NT2/D1 (cell line): ENCODE measurements at regions not wholly inside any gene's neighbourhood (a gene's known extent, or its start where the extent isn't known, plus 50 kb on each side); places are given as distances from the start of the nearest gene placed in this dataset.

Experiments used
- DNase-seq: peaks from one replicate; pipeline ENCODE4 v3.0.0-alpha.2; 2011; ENCODE audit warnings: low read depth, low spot score
- H3K27me3 ChIP-seq: 2 replicates; pipeline ENCODE4 v1.6.0; 2011; ENCODE audit warnings: mild to moderate bottlenecking; ENCODE audit not compliant: insufficient read length, insufficient read depth
- H3K36me3 ChIP-seq: 2 replicates; pipeline ENCODE4 v1.6.1; 2011; ENCODE audit warnings: mild to moderate bottlenecking, low read length, mixed read lengths; ENCODE audit not compliant: insufficient read depth, insufficient read length
- H3K4me1 ChIP-seq: 2 replicates; pipeline ENCODE4 v1.5.1; 2011; ENCODE audit not compliant: insufficient read depth, insufficient read length
- H3K4me3 ChIP-seq: 2 replicates; pipeline ENCODE4 v1.5.1; 2011; ENCODE audit warnings: low read depth; ENCODE audit not compliant: insufficient read length
- H3K9ac ChIP-seq: 2 replicates; pipeline ENCODE4 v1.6.0; 2011; ENCODE audit warnings: low read depth; ENCODE audit not compliant: insufficient read length
- H3K9me3 ChIP-seq: 2 replicates; pipeline ENCODE4 v1.5.1; 2011; ENCODE audit warnings: mild to moderate bottlenecking, low read length; ENCODE audit not compliant: insufficient read depth
- SUZ12 ChIP-seq: IDR thresholded peaks from 2 replicates; pipeline ENCODE4 v1.6.1; 2011; ENCODE audit not compliant: insufficient read length, insufficient read depth; ENCODE audit errors: extremely low read depth
- YY1 ChIP-seq: IDR thresholded peaks from 2 replicates; pipeline ENCODE4 v1.6.1; 2011; ENCODE audit not compliant: insufficient read length, insufficient read depth
- ZNF274 ChIP-seq: IDR thresholded peaks from 2 replicates; pipeline ENCODE4 v1.6.1; 2011; ENCODE audit warnings: mild to moderate bottlenecking, low read depth, low read length

DNA sequence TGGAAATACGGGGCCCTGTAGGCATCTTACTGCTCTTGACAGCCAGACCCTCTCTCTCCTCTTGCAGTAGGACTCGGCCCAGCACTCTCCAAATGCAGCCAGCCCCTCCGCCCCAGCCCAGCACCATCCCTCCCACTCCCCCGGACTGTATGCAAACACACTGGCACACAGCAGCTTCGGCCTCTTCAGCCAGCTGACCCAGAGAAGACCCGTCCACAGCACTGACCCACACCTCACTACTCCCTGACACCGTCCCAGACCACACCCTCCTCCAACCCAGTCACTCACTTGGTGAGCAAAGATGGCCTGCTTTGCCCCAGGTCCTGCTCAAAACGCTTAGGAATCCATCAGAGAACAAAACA lies 164.6 kb downstream of the IGLL1 start:
- Histone ChIP-seq H3K36me3 (no peaks in the 10 kb centered on the region), H3K9ac (no peak overlapping the region), H3K4me1 (no peaks in the 10 kb centered on the region), H3K9me3 (no peaks in the 10 kb centered on the region), H3K4me3 (no peak overlapping the region), H3K27me3 (no peaks in the 10 kb centered on the region)
- no peak for DNase-seq
- no peak for TF ChIP-seq SUZ12

DNA sequence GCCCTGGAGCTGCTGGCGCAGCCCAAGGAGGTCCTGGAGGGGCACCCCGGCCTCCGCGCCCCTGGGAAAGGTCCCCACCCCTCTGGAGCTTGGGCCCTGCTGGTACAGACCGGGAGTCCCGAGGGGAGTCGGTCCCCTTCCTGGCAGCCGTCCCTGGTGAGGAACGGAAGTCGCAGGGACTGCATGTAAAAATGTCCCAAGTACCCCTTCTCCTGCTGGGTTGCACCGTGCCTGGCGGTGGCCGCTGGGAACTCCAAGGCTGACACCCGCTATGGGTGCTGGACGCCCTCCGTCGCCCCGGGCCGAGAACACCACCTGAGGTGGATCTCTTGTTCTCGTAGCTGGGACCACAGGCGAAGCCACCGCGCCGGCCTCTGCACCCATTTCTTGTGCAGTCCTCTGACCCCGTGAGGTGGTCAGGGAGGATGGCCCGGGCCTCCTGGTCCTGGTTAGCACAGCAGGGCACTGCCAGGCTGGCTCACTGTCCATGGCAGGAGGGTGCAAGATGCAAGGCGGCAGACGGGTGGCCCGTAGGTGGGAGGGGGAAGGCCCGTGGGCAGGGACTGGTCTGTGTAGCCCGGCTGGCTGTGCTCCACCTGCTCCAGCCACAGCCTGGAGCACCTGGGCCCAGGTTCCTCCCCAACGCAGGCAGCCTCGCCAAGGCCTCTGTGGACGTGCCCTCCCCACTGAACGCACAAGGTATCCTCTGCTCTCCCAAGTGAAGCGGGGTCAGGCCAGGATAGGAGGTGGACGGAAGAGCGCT lies 165.2 kb downstream of the IGLL1 start:
- no peak for TF ChIP-seq YY1
- no peak for TF ChIP-seq SUZ12
- Histone ChIP-seq H3K36me3 (no peaks in the 10 kb centered on the region), H3K9me3 (no peaks in the 10 kb centered on the region), H3K9ac (no peak overlapping the region), H3K4me3 (no peak overlapping the region), H3K27me3 (no peaks in the 10 kb centered on the region), H3K4me1 (no peaks in the 10 kb centered on the region)
- no peak for DNase-seq

DNA sequence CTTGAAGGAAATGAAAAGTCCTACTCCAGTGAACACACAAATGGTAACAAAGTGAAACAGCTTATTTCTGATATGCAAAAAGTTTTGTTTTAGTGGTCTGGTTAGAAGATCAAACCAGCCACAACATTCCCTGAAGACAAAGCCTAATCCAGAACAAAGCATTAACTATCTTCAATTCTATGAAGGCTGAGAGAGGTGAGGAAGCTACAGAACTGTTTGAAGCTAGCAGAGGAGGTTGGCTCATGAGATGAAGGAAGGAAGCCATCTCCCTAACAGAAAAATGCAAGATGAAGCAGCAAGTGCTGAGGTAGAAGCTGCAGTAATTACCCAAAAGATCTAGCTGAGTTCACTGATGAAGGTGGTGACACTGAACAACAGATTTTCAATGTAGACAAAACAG lies 168.4 kb downstream of the IGLL1 start:
- H3K4me3 ChIP-seq = no peak overlapping the region
- H3K9me3 ChIP-seq = no peaks in the 10 kb centered on the region
- no peaks in the 10 kb centered on the region for H3K27me3 ChIP-seq
- TF ChIP-seq YY1 (no peak), ZNF274 (no peak), SUZ12 (no peak)
- H3K36me3 ChIP-seq = no peaks in the 10 kb centered on the region
- no peaks in the 10 kb centered on the region for H3K4me1 ChIP-seq
- H3K9ac ChIP-seq = no peak overlapping the region
- no peak for DNase-seq

DNA sequence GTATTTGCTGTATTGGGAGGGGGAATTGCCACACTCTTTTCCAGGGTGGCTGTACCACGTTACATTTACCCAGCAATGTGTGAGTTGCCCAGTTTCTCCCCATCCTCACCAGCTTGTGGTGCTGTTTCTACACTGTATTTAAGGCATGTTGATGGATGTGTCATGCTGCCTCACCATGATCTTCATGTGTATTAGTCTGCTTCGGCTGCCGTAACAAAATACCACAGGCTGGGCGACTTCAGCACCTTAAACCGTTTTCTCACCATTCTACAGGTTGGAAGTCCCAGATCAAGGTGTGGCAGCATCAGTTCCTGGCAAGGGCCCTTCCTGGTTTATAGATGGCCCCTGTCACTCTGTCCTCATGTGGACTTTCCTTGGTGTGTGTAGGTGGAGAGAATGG lies 169.7 kb downstream of the IGLL1 start:
- DNase-seq = no peak
- no peaks in the 10 kb centered on the region for H3K36me3 ChIP-seq
- H3K4me1 ChIP-seq = no peaks in the 10 kb centered on the region
- no peak overlapping the region for H3K9ac ChIP-seq
- H3K27me3 ChIP-seq = no peaks in the 10 kb centered on the region
- no peaks in the 10 kb centered on the region for H3K9me3 ChIP-seq
- H3K4me3 ChIP-seq = no peak overlapping the region
- no peak for TF ChIP-seq SUZ12
- TF ChIP-seq YY1 = no peak
- no peak for TF ChIP-seq ZNF274

DNA sequence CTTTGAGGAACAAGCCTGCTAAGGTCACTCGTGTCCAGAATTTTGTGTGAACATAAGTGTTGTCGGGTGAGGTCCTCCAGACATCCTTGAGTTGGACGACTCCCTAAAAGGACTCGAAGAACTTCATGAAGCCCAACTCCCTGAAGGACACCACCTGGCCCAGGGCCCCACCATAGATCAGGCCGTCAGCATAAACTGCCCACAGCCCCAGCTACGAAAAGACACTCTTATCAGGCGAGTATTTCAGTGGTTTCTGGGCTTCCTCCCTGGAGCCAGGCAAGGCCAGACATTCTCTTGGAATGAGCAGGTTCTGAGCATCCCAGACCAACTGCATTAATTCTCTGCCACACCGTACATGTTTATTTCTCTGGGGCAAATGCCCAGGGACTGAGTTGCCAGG lies 170.1 kb downstream of the IGLL1 start:
- no peaks in the 10 kb centered on the region for H3K36me3 ChIP-seq
- no peak overlapping the region for H3K4me3 ChIP-seq
- no peak for TF ChIP-seq ZNF274
- no peak for TF ChIP-seq SUZ12
- no peak for TF ChIP-seq YY1
- H3K9me3 ChIP-seq = no peaks in the 10 kb centered on the region
- no peak for DNase-seq
- H3K9ac ChIP-seq = no peak overlapping the region
- no peaks in the 10 kb centered on the region for H3K27me3 ChIP-seq
- peaks cover 3% of the 10 kb centered on the region for H3K4me1 ChIP-seq

DNA sequence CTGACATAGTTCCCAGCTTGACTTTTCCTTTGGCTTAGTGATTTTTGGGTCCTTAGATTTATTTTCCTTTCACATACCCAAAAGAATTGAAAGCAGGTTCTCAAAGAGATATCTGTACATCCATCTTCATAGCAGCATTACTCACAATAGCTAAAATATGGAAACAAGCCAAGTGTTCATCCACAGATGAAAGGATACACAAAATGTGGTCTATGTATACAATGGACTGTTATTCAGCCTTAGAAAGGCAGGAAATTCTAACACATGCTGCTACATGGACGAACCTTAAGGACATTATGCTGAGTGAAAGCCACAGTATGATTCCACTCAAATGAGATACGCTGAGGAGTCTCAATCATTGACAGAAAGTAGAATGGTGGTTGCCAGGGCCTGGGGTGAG lies 171.8 kb downstream of the IGLL1 start:
- no peaks in the 10 kb centered on the region for H3K36me3 ChIP-seq
- DNase-seq = no peak
- TF ChIP-seq YY1 (no peak), SUZ12 (no peak), ZNF274 (no peak)
- no peaks in the 10 kb centered on the region for H3K9me3 ChIP-seq
- no peak overlapping the region for H3K9ac ChIP-seq
- H3K4me1 ChIP-seq = peaks cover 5% of the 10 kb centered on the region
- no peaks in the 10 kb centered on the region for H3K27me3 ChIP-seq
- no peak overlapping the region for H3K4me3 ChIP-seq

DNA sequence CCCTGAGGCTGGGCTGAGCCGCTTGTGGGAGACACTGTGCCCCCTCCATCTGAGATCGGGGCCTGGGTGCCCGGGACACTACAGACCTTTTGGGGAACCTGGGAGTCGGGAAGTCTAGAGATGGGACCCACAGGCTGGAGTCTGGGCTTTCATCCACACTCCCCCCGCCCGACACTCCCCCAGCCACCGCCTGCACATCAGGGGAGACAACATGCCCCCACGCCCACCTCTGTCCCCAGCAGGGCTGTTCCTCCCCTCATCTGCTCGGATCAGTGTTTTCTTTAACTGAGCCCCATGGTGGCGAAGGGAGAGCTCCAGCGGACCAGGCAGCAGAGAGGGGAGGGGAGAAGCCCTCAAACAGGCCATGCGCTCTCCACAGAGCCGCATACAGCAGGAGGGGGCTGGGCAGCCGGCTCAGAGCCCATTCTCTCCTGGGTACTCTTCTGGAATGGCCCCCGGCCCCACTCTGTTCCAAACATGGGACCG lies 174.7 kb downstream of the IGLL1 start:
- Histone ChIP-seq H3K4me3 (no peak overlapping the region), H3K36me3 (no peaks in the 10 kb centered on the region), H3K27me3 (no peaks in the 10 kb centered on the region), H3K9me3 (no peaks in the 10 kb centered on the region), H3K9ac (no peak overlapping the region), H3K4me1 (peaks cover 18% of the 10 kb centered on the region)
- DNase-seq = no peak
- no peak for TF ChIP-seq SUZ12
- TF ChIP-seq ZNF274 = no peak
